ENCODE measurements at regions not wholly inside any gene's neighbourhood (a gene's known extent, or its start where the extent isn't known, plus 50 kb on each side); places are given as distances from the start of the nearest gene placed in this dataset.
"Not testable (repeated sequence)": the region's sequence is repeated elsewhere in the genome, so short reads cannot be mapped to it uniquely, and the experiment has no call there.

GRCh38 chr21:9004815-9005518 is 1516.4 kb upstream of the TPTE start:
- TF ChIP-seq, protein P1, sequence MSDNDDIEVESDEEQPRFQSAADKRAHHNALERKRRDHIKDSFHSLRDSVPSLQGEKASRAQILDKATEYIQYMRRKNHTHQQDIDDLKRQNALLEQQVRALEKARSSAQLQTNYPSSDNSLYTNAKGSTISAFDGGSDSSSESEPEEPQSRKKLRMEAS (IDR thresholded peaks at IDR 0.05) = not testable (repeated sequence)
- not testable (repeated sequence) for TF ChIP-seq RXRA (IDR thresholded peaks at IDR 0.05; ENCODE audit: insufficient read depth, low read depth, low read length); POLR2AphosphoS5 (IDR thresholded peaks at IDR 0.05; ENCODE audit: low read depth, low read length); CTCF (IDR thresholded peaks at IDR 0.05; ENCODE audit: control extremely low read depth in 1 of 3, insufficient read depth in 1 of 3, low read depth in 1 of 3, low read length in 3 of 3); KDM1A (IDR thresholded peaks at IDR 0.05; ENCODE audit: borderline replicate concordance, low read length)

Measured in H1 (cell line).